Neural cell (in vitro differentiated cells): ENCODE measurements at regions not wholly inside any gene's neighbourhood (a gene's known extent, or its start where the extent isn't known, plus 50 kb on each side); places are given as distances from the start of the nearest gene placed in this dataset.

ENCODE experiments used
- H2AFZ ChIP-seq: fragments of 200-600, 300-800 bp; sonication (generic), shearing (Covaris generic); 2 replicates; pipeline ENCODE4 v1.6.0; 2014; ENCODE audit warnings: low read depth, mild to moderate bottlenecking, antibody characterized with exemption, low read length, moderate library complexity
- H3F3A ChIP-seq: fragments of 200-600 bp; shearing (Covaris generic); 2 replicates; pipeline ENCODE4 v1.6.1; 2016; ENCODE audit warnings: mild to moderate bottlenecking, moderate library complexity, mixed read lengths, antibody characterized with exemption, low read length; ENCODE audit not compliant: insufficient read depth, poor library complexity, severe bottlenecking
- H3K27ac ChIP-seq: fragments of 200-600, 300-800 bp; sonication (generic), shearing (Covaris generic); 2 replicates; pipeline ENCODE4 v1.5.1; 2014; ENCODE audit warnings: mild to moderate bottlenecking, low read length, moderate library complexity
- H3K27me3 ChIP-seq: fragments of 300-800, 200-600 bp; sonication (generic), shearing (Covaris generic); 2 replicates; pipeline ENCODE4 v1.6.0; 2014; ENCODE audit warnings: mild to moderate bottlenecking, low read depth, low read length, moderate library complexity; ENCODE audit not compliant: insufficient read depth
- H3K36me3 ChIP-seq: fragments of 300-800, 200-600 bp; sonication (generic), shearing (Covaris generic); 2 replicates; pipeline ENCODE4 v1.5.1; 2014; ENCODE audit warnings: mild to moderate bottlenecking, antibody characterized with exemption, low read length, moderate library complexity; ENCODE audit not compliant: insufficient read depth
- H3K4me2 ChIP-seq: fragments of 300-800, 200-600 bp; sonication (generic), shearing (Covaris generic); 2 replicates; pipeline ENCODE4 v1.6.0; 2014; ENCODE audit warnings: mild to moderate bottlenecking, low read length
- H3K4me3 ChIP-seq: fragments of 300-800, 200-600 bp; sonication (generic), shearing (Covaris generic); 2 replicates; pipeline ENCODE4 v1.5.1; 2014; ENCODE audit warnings: mild to moderate bottlenecking, low read length, moderate library complexity
- H3K79me2 ChIP-seq: fragments of 200-600 bp; shearing (Covaris generic); replicated peaks from 2 replicates; pipeline ENCODE4 v1.6.0; 2014; ENCODE audit warnings: mild to moderate bottlenecking, low read length, moderate library complexity; ENCODE audit not compliant: insufficient read depth
- H3K9ac ChIP-seq: fragments of 300-800, 200-600 bp; sonication (generic), shearing (Covaris generic); 2 replicates; pipeline ENCODE4 v1.6.1; 2016; ENCODE audit warnings: mild to moderate bottlenecking, low read length, mixed read lengths
- H3K9me2 ChIP-seq: fragments of 200-600 bp; shearing (Covaris generic); 2 replicates; pipeline ENCODE4 v1.6.1; 2016; ENCODE audit warnings: mild to moderate bottlenecking, low read length, mixed read lengths; ENCODE audit not compliant: insufficient read depth
- H3K9me3 ChIP-seq: fragments of 200-600, 300-800 bp; sonication (generic), shearing (Covaris generic); 2 replicates; pipeline ENCODE4 v1.6.1; 2016; ENCODE audit warnings: mild to moderate bottlenecking, mixed run types, low read length, moderate library complexity, mixed read lengths
- H4K20me1 ChIP-seq: fragments of 200-600 bp; shearing (Covaris generic); 2 replicates; pipeline ENCODE4 v1.6.1; 2016; ENCODE audit warnings: mild to moderate bottlenecking, mixed run types; ENCODE audit not compliant: insufficient read depth
- EP300 ChIP-seq: fragments of 450-650 bp; conservative IDR thresholded peaks from 2 replicates; pipeline ENCODE4 v1.6.1; 2014; ENCODE audit warnings: antibody characterized with exemption, mild to moderate bottlenecking, moderate library complexity; ENCODE audit not compliant: poor library complexity, severe bottlenecking
- EZH2 ChIP-seq: fragments of 200-600, 300-800 bp; shearing (Covaris generic), sonication (generic); IDR thresholded peaks from 2 replicates; pipeline ENCODE4 v1.6.1; 2014; ENCODE audit warnings: antibody characterized with exemption, low read length, borderline replicate concordance, mild to moderate bottlenecking; ENCODE audit not compliant: insufficient read depth, poor library complexity, severe bottlenecking
- MXI1 ChIP-seq: fragments of 450-650 bp; conservative IDR thresholded peaks from 2 replicates; pipeline ENCODE4 v1.6.1; 2014; ENCODE audit warnings: antibody characterized with exemption, mild to moderate bottlenecking; ENCODE audit not compliant: poor library complexity, severe bottlenecking
- POLR2AphosphoS5 ChIP-seq: IDR thresholded peaks from 2 replicates; pipeline ENCODE4 v1.6.1; 2012
- RAD21 ChIP-seq: fragments of 450-650 bp; conservative IDR thresholded peaks from 2 replicates; pipeline ENCODE4 v1.6.1; 2014; ENCODE audit warnings: antibody characterized with exemption, mild to moderate bottlenecking, moderate library complexity
- SMC3 ChIP-seq: fragments of 450-650 bp; conservative IDR thresholded peaks from 2 replicates; pipeline ENCODE4 v1.6.1; 2014; ENCODE audit warnings: antibody characterized with exemption, mild to moderate bottlenecking, moderate library complexity; ENCODE audit not compliant: poor library complexity
- TAF1 ChIP-seq: IDR thresholded peaks from 2 replicates; pipeline ENCODE4 v1.6.1; 2012; ENCODE audit warnings: low read depth
- TF ChIP-seq, protein P1 (sequence below): fragments of 450-650 bp; IDR thresholded peaks from 2 replicates; pipeline ENCODE4 v1.5.1; 2014; ENCODE audit warnings: antibody characterized with exemption, mild to moderate bottlenecking, moderate library complexity; ENCODE audit not compliant: poor library complexity, severe bottlenecking
- TF ChIP-seq, protein P2 (sequence below): IDR thresholded peaks from 2 replicates; pipeline ENCODE4 v1.6.1; 2012; ENCODE audit warnings: borderline replicate concordance

GRCh38 chr9:107907715-107908114 is 418.1 kb upstream of the KLF4 start:
- Histone ChIP-seq H2AFZ (no peak overlapping the region), H3K9ac (no peak overlapping the region), H3K27ac (no peak overlapping the region), H3K79me2 (no peaks in the 10 kb centered on the region), H3K9me3 (no peaks in the 10 kb centered on the region), H3K4me3 (no peak overlapping the region), H3K9me2 (no peaks in the 10 kb centered on the region), H3F3A (no peaks in the 10 kb centered on the region), H4K20me1 (no peaks in the 10 kb centered on the region), H3K4me2 (no peak overlapping the region), H3K27me3 (no peaks in the 10 kb centered on the region), H3K36me3 (no peaks in the 10 kb centered on the region)
- TF ChIP-seq SMC3 (no peak), EZH2 (no peak), EP300 (no peak), MXI1 (no peak), POLR2AphosphoS5 (no peak), RAD21 (no peak), TAF1 (no peak)
- TF ChIP-seq, protein P1, sequence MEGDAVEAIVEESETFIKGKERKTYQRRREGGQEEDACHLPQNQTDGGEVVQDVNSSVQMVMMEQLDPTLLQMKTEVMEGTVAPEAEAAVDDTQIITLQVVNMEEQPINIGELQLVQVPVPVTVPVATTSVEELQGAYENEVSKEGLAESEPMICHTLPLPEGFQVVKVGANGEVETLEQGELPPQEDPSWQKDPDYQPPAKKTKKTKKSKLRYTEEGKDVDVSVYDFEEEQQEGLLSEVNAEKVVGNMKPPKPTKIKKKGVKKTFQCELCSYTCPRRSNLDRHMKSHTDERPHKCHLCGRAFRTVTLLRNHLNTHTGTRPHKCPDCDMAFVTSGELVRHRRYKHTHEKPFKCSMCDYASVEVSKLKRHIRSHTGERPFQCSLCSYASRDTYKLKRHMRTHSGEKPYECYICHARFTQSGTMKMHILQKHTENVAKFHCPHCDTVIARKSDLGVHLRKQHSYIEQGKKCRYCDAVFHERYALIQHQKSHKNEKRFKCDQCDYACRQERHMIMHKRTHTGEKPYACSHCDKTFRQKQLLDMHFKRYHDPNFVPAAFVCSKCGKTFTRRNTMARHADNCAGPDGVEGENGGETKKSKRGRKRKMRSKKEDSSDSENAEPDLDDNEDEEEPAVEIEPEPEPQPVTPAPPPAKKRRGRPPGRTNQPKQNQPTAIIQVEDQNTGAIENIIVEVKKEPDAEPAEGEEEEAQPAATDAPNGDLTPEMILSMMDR: no peak
- TF ChIP-seq, protein P2, sequence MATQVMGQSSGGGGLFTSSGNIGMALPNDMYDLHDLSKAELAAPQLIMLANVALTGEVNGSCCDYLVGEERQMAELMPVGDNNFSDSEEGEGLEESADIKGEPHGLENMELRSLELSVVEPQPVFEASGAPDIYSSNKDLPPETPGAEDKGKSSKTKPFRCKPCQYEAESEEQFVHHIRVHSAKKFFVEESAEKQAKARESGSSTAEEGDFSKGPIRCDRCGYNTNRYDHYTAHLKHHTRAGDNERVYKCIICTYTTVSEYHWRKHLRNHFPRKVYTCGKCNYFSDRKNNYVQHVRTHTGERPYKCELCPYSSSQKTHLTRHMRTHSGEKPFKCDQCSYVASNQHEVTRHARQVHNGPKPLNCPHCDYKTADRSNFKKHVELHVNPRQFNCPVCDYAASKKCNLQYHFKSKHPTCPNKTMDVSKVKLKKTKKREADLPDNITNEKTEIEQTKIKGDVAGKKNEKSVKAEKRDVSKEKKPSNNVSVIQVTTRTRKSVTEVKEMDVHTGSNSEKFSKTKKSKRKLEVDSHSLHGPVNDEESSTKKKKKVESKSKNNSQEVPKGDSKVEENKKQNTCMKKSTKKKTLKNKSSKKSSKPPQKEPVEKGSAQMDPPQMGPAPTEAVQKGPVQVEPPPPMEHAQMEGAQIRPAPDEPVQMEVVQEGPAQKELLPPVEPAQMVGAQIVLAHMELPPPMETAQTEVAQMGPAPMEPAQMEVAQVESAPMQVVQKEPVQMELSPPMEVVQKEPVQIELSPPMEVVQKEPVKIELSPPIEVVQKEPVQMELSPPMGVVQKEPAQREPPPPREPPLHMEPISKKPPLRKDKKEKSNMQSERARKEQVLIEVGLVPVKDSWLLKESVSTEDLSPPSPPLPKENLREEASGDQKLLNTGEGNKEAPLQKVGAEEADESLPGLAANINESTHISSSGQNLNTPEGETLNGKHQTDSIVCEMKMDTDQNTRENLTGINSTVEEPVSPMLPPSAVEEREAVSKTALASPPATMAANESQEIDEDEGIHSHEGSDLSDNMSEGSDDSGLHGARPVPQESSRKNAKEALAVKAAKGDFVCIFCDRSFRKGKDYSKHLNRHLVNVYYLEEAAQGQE: no peak

DNA sequence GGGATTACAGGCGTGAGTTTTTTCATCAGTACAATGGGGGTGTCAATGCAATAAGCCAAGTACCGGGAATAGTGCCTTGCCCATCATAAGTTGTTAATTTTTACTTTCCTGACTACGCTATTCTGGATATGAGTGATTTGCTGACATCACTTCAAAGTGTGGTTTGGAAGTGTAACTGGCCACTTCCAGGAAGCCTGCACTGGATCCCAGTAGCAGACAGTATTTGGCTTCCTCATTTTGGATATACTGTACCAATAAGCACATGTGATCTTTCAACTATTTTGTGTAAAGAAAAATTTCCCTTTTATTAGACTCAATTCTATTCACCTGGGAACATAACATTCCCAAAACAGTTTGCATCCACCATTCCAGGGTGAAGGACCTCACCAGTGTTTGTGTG is 417.7 kb upstream of the KLF4 start:
- TF ChIP-seq MXI1 (no peak), POLR2AphosphoS5 (no peak), TAF1 (no peak), EP300 (no peak), SMC3 (no peak), EZH2 (no peak), RAD21 (no peak)
- TF ChIP-seq, protein P1: no peak
- TF ChIP-seq, protein P2: no peak
- Histone ChIP-seq H3K27me3 (no peaks in the 10 kb centered on the region), H3K9me2 (no peaks in the 10 kb centered on the region), H3K79me2 (no peaks in the 10 kb centered on the region), H3K9me3 (no peaks in the 10 kb centered on the region), H3K9ac (no peak overlapping the region), H3K27ac (no peak overlapping the region), H3F3A (no peaks in the 10 kb centered on the region), H2AFZ (no peak overlapping the region), H3K4me3 (no peak overlapping the region), H3K4me2 (no peak overlapping the region), H3K36me3 (no peaks in the 10 kb centered on the region), H4K20me1 (no peaks in the 10 kb centered on the region)
